ENCODE measurements at regions not wholly inside any gene's neighbourhood (a gene's known extent, or its start where the extent isn't known, plus 50 kb on each side); places are given as distances from the start of the nearest gene placed in this dataset.

DNA sequence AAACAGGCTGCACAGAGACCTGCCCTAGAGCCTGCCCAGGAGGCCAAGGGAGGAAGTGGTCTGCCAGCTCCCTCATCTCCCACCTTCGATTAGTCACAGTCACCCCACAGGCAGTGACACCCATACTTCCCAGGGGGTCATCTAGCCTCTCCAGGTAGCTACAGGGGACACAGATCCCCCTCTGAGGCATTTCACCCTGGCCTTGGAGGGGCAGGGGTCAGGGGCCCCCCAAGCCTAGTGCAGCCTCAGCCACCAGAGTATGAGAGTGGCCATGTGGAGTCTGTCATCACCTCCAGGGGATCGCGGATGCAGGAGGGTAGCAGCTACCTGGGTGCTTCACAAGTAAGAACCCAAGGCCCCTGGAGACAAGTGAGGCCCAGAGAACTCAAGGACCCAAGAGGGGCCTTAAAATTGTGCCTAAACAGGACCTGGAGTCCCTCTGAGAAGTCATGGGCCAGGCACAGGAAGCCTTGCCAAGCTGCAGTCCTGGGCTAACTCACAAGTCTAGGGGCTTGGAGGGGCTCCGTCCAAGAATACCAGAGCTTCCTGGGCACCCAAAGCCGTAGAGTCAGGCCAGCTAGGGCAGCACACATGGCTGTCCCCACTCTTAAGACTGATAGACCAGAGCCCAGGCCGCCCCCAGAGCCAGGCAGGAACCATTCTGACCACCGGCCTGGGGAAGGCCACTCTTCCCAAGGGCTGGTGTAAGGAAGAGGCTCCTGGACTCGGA lies 354.3 kb upstream of the ID2 start:
- TF ChIP-seq, protein P1, sequence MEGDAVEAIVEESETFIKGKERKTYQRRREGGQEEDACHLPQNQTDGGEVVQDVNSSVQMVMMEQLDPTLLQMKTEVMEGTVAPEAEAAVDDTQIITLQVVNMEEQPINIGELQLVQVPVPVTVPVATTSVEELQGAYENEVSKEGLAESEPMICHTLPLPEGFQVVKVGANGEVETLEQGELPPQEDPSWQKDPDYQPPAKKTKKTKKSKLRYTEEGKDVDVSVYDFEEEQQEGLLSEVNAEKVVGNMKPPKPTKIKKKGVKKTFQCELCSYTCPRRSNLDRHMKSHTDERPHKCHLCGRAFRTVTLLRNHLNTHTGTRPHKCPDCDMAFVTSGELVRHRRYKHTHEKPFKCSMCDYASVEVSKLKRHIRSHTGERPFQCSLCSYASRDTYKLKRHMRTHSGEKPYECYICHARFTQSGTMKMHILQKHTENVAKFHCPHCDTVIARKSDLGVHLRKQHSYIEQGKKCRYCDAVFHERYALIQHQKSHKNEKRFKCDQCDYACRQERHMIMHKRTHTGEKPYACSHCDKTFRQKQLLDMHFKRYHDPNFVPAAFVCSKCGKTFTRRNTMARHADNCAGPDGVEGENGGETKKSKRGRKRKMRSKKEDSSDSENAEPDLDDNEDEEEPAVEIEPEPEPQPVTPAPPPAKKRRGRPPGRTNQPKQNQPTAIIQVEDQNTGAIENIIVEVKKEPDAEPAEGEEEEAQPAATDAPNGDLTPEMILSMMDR (IDR thresholded peaks at IDR 0.05), result no peak
- no peaks in the 10 kb centered on the region for H3K36me3 Mint-ChIP-seq (ENCODE audit: low read depth)
- ATAC-seq (no peak), DNase-seq (no peak)
- ChIA-PET POLR2A (interaction anchor here (0.7 kb wide), 2 partner anchors 353 to 357 kb away, joined by 3 read pairs; no protein-coding TSS in a partner anchor), CTCF (interaction anchor here (1.1 to 1.2 kb wide), 2 partner anchors 11 to 1230 kb away, joined by 3 to 4 read pairs; no protein-coding TSS in a partner anchor)
- intact Hi-C loops (cut with micrococcal nuclease), result no loop called here
- no peak overlapping the region for H3K4me3 Mint-ChIP-seq
- H3K4me1 Mint-ChIP-seq (ENCODE audit: low read depth), result peaks cover 20% of the 10 kb centered on the region
- H3K27me3 Mint-ChIP-seq, result peaks cover 4% of the 10 kb centered on the region
- H3K9me3 Mint-ChIP-seq, result no peaks in the 10 kb centered on the region
- no peak overlapping the region for H3K27ac Mint-ChIP-seq

DNA sequence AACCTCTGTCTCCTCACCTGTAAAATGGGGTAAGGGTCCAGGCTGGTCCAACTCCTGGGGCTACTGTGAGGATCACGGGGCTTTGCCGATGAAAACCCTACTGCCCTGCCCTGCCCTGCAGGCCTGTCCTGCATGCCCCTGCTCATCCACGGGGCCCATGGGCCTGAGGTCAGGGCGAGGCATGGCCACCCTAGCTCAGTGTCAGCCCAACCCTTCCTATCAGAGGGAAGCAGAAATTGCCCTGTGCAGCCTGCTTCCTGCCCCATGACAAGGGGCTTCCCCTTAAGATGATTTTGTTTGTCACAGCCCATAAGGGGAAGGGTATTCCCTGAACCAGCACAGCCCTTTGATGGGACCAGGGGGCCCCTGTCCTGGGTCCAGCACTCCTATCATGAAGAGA lies 353.6 kb upstream of the ID2 start:
- DNase-seq (no peak), ATAC-seq (no peak)
- H3K9me3 Mint-ChIP-seq, result no peaks in the 10 kb centered on the region
- no peak overlapping the region for H3K27ac Mint-ChIP-seq
- intact Hi-C loops (cut with micrococcal nuclease), result no loop called here
- TF ChIP-seq, protein P1 (IDR thresholded peaks at IDR 0.05), result no peak
- peaks cover 4% of the 10 kb centered on the region for H3K27me3 Mint-ChIP-seq
- peaks cover 20% of the 10 kb centered on the region for H3K4me1 Mint-ChIP-seq (ENCODE audit: low read depth)
- no peak overlapping the region for H3K4me3 Mint-ChIP-seq
- ChIA-PET CTCF (no interaction called here), POLR2A (interaction anchor here (0.7 kb wide), 1 partner anchor 356 kb away, joined by 3 read pairs; no protein-coding TSS in a partner anchor)
- no peaks in the 10 kb centered on the region for H3K36me3 Mint-ChIP-seq (ENCODE audit: low read depth)

DNA sequence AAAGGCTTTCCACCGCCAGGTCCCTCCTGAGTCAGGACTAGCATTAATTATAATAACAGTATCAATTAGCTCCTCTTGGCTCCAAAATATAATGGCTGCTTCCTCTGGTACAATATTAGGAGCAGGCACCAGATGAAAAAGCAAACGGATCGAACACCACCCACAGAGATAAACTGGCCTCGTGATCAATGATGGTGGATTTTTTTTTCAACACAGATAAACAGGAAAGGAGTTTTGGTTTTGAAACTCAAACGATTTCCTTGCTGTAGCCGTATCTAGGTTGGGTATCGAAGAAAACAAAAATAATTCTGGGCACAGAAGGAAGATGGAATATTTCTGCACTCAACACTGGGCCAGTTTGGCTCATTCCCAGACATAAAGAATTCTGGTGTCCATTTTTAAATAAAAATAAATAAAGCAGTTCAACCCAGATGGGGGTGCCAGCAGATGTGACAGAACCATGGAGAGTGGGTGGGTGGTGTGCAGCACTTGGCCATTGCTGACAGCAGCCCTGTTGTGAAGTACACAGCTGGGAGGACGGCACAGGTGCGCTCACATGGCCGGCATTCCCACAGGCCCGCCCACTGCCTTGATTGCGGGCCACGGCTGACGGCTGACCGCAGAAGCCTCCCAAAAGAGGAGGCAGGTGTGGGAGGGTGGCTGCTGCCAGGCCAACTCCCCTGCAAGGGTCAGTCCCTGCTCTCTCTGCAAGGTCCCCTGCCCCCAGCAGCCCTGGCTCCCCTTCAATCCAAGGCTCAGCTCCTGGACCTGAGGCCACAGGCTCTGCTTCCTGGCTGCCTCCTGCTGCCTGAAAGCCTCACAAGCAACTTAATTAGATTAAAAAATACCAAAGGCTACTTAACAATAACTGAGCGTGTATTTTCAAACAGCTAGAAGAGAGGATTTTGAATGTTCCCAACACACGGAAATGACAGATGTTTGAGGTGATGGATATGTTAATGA lies 351.9 kb upstream of the ID2 start:
- no peak overlapping the region for H3K4me3 Mint-ChIP-seq
- H3K4me1 Mint-ChIP-seq (ENCODE audit: low read depth), result peaks cover 11% of the 10 kb centered on the region
- ATAC-seq, result no peak
- ChIA-PET POLR2A (interaction anchor here (0.9 kb wide), 1 partner anchor 16 kb away, joined by 3 read pairs; no protein-coding TSS in a partner anchor), CTCF (no interaction called here)
- H3K27me3 Mint-ChIP-seq, result peaks cover 4% of the 10 kb centered on the region
- no peak for DNase-seq
- H3K36me3 Mint-ChIP-seq (ENCODE audit: low read depth), result no peaks in the 10 kb centered on the region
- H3K27ac Mint-ChIP-seq, result no peak overlapping the region
- peaks cover 2% of the 10 kb centered on the region for H3K9me3 Mint-ChIP-seq
- intact Hi-C loops (cut with micrococcal nuclease), result no loop called here
- TF ChIP-seq, protein P1 (IDR thresholded peaks at IDR 0.05), result no peak

DNA sequence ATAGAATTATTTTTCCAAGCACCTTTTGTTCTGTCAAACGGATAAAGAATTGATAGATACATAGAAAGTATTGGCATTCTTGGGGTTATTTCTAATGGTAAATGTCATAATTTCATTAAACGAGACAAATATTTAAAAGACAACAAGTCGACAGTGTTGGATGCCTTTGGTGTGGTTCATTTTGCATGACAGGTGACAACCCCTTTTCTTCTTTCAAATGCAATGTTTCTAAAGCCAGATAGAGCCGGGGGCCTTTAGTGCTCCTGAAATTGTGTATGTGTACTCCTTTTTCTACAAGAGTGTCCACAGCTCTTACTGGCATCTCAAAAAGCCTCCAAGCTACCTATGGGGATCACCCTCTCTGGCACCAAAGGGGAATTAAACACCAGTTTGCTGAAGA lies 350.8 kb upstream of the ID2 start:
- H3K4me3 Mint-ChIP-seq, result no peak overlapping the region
- CTCF ChIA-PET, result no interaction called here
- no peak overlapping the region for H3K27ac Mint-ChIP-seq
- intact Hi-C loops (cut with micrococcal nuclease), result no loop called here
- TF ChIP-seq, protein P1 (IDR thresholded peaks at IDR 0.05), result no peak
- no peak for ATAC-seq
- POLR2A ChIA-PET, result no interaction called here
- peaks cover 2% of the 10 kb centered on the region for H3K9me3 Mint-ChIP-seq
- H3K27me3 Mint-ChIP-seq, result peaks cover 3% of the 10 kb centered on the region
- no peaks in the 10 kb centered on the region for H3K36me3 Mint-ChIP-seq (ENCODE audit: low read depth)
- DNase-seq, result no peak
- peaks cover 5% of the 10 kb centered on the region for H3K4me1 Mint-ChIP-seq (ENCODE audit: low read depth)
